GM21515 (cell line): ENCODE measurements at regions not wholly inside any gene's neighbourhood (a gene's known extent, or its start where the extent isn't known, plus 50 kb on each side); places are given as distances from the start of the nearest gene placed in this dataset.
"Not testable (repeated sequence)": the region's sequence is repeated elsewhere in the genome, so short reads cannot be mapped to it uniquely, and the experiment has no call there.

Experiments used
- ATAC-seq: cut with Tn5 transposase; IDR thresholded peaks from one replicate; pipeline ENCODE4 v1.9.1; 2021; ENCODE audit not compliant: unreplicated experiment

- no peak for ATAC-seq
These were observed 72.5 kb downstream of the RRAGC start for GRCh38 chr1:38787041-38787440.

DNA sequence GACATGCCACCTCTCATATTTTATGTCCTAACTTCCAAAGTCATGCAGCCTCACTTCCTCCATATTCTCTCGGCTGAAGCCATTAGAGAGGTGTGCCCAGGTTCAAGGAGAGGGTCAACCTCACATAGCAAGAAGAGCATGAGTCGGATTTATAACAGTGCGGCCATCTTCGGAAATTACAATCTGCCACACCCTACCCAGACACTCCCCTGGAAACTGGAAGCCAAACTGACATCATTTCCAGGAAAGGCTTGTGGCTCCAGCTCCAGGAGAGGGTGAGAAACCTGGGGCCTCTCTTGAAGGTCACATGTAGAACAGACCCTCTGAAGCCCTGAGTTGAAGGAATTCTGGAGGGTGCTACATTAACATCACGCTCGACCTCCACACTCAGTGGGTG, 73.5 kb downstream of the RRAGC start:
- no peak for ATAC-seq

DNA sequence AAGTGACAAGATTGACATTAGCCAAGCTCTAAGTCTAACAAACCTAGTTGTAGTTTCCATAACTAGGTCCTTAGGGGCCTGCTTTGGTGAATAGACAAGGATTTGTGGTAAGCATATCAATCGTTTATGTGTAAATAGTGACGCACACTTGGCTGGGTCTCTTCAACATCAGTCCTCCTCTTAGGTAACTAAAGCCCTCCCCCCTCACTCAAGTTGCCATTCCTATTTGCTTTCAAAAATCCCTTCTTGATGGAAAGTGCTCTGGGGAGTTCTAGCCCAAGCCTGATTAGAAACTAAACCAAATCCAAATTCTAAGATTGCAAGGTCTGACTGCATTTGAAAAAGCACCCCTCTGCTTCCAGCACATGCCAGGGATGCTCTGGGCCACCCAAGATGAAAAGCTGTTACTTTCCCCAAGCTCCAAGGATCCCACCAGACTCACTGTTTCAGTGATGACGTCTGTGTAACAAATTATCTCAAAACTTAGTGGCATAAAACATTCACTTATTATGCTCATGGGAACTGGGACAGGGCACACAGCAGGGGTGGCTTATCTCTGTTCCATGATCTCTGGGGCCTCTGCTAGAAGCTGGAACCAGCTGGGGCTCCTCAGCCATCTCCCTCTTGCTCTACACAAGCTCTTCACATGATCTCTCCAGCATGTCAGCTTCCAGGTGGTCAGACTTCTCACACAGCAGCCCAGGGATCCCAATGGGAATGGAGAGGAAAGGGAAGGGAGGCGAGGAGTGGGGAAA, 74.1 kb downstream of the RRAGC start:
- no peak for ATAC-seq

DNA sequence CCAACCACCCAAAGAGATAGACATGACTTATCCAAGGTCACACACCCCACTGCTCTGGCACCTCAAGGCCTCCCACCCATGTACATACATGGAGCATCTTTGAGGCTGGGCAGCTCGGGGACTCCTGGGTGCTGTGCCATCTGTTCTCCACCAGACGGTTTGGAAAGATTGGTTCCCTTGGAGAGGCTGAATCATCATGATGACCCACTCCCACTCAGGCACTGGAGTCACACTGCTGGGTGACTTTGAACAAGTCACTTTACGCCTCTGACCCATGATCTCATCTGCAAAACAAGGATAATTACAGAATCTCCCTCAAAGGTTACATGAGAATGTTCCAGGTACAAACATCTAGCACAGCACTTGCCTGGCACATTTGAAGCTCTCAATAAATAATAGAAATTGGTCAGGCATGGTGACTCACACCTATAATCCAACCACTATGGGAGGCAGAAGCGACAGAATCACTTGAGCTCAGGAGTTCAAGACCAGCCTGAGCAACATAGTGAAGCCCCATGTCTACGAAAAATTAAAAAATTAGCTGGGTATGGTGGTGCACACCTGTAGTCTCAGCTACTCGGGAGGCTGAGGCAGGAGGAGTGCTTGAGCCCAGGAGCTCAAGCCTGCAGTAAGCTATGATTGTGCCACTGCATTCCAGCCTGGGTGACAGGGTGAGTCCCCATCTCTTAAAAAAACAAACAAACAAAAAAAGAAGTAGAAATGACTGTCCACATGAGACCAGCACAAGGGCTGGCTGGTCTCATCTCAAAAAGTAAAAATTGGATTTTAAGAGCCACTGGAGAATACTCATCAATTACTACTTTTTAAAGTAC, 74.9 kb downstream of the RRAGC start:
- no peak for ATAC-seq

- no peak for ATAC-seq
These were observed 75.8 kb downstream of the RRAGC start for GRCh38 chr1:38783640-38784229.

- ATAC-seq, result no peak
These were observed 77.5 kb downstream of the RRAGC start for GRCh38 chr1:38781872-38782617.

- ATAC-seq, result no peak
These were observed 79.4 kb downstream of the RRAGC start for GRCh38 chr1:38780133-38780532.

DNA sequence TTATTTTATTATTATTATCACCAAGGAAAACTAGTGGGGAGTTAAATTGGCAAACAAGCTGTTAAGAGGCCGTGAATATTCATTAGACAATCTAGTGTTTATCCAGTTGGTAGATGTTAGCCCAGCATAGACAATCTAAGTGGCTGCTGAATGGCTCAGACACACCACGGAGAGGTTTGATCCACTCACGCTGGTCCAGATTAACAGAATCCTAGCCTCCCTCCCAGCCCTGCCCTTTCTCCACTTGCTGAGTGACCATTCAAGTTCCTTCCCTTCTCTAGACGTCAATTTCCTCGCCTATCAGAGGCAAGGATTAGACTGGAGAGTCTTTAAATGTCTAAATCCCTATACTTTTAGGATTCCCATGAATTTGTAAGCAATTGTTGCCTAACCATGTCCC, 80.1 kb downstream of the RRAGC start:
- ATAC-seq, result no peak

DNA sequence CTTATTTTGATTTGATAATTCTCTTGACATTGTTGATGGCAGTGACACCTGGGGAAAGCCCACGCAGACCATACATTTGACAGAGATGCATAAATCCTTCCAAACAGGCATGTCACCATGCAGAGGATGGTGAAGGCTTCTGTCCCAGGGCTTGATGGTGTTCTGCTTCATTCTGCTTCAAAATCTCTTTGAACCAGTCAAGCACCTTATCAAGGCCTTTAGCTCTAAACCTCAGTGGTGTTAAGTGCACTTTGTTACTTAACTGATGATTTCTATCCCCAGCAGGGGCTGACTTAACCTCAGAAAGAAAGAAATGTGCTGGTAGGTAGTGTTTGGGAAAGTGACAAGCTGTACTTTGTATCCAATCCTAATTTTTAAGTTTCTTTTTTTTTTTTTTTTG, 81.1 kb downstream of the RRAGC start:
- no peak for ATAC-seq

- ATAC-seq, result no peak
These were observed 81.5 kb downstream of the RRAGC start for GRCh38 chr1:38778051-38778450.

DNA sequence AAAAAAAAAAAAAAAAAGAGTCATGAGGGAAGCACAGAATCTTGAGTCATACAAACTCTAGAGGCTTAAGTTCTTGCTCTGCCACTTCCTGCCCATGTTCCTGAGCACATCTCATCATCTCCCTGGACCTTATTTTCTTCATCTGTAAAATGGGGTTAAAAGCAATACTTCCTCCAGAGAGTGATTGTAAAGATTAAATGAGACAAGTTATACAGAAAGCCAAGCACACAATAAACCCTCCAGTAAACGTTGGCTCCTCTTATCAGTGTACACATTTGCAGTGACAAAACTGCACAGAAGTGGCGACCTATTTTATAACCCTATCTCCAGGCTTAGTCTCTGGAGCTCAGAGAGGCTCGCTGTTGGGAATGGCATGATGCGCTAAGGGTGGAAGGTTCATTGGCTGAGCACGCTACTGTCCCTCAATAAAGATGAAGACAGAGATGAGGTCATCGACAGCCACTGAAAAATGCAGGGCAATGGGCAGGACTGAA, 82.1 kb downstream of the RRAGC start:
- no peak for ATAC-seq

GRCh38 chr1:38776466-38777065, 83.0 kb downstream of the RRAGC start:
- no peak for ATAC-seq

DNA sequence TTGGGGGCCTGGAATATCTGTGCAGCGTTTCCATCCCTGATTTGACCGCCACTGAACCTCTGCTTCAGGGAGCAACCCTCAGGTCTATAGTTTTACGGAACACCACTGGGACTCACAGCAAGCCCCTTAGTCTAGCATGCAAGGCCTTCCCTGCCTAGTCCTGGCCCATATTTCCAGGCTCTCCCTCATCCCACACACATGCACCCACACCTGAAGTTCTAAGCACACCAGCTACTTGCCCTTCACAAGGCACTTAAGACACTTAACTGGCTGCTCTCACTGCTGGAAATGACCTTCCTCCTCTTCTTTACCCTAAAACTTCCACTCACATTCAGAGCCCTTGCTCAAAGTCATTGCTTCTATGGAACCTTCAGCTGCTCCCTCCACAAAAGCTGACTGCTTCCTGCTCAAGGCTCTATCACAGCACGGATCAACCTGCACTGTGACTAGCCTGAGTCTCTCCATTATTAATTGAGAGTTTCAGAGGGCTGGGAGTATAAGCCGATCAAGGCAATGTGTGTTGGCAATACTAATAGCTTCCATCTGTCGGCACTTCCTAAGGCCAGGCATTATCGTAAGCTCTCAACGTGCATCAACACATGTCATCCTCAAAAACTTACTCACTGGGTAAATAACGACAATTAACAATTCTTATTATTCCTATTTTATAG, 84.3 kb downstream of the RRAGC start:
- ATAC-seq, result no peak

- ATAC-seq, result no peak
These were observed 86.1 kb downstream of the RRAGC start for GRCh38 chr1:38773483-38773882.

- no peak for ATAC-seq
These were observed 86.6 kb downstream of the RRAGC start for GRCh38 chr1:38772953-38773352.

- ATAC-seq, result no peak
These were observed 87.5 kb downstream of the RRAGC start for GRCh38 chr1:38772026-38772425.

- ATAC-seq, result not testable (repeated sequence)
These were observed 88.9 kb downstream of the RRAGC start for GRCh38 chr1:38770516-38771173.

- no peak for ATAC-seq
These were observed 93.4 kb downstream of the RRAGC start for GRCh38 chr1:38766125-38766524.

GRCh38 chr1:38763121-38763520, 96.5 kb downstream of the RRAGC start:
- ATAC-seq, result no peak

DNA sequence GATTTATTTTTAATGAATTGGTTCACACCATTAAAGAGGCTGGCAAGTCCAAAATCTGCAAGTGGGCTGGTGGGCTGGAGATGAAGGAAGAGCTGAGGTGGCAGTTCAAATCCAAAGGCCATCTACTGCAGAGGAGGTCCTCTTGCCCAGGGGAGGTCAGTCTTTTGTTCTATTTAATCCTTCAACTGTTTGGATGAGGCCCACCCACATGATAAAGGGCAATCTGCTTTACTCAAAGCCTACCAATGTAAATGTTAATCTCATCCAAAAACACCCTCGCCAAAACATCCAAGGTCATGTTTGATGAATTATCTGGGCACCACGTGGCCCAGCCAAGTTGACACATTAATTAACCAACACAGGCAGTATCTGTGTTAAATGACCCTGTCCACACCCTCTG, 99.0 kb downstream of the RRAGC start:
- ATAC-seq, result no peak
